H1 (cell line): ENCODE measurements at regions not wholly inside any gene's neighbourhood (a gene's known extent, or its start where the extent isn't known, plus 50 kb on each side); places are given as distances from the start of the nearest gene placed in this dataset.

Source experiments
- BCL11A ChIP-seq, 2 experiments: IDR thresholded peaks; one replicate each; pipeline ENCODE4 v1.6.1; 2011; ENCODE audit warnings: low read depth in 2 of 2, low read length in 2 of 2, mild to moderate bottlenecking in 2 of 2
- CTBP2 ChIP-seq: IDR thresholded peaks from 2 replicates; pipeline ENCODE4 v1.7.0; 2011; ENCODE audit warnings: borderline replicate concordance, mild to moderate bottlenecking, moderate library complexity, mixed read lengths, low read length; ENCODE audit not compliant: insufficient read depth, insufficient read length
- FOSL1 ChIP-seq: IDR thresholded peaks from 2 replicates; pipeline ENCODE4 v1.6.1; 2011; ENCODE audit warnings: mild to moderate bottlenecking, low read depth, low read length, moderate library complexity; ENCODE audit not compliant: insufficient read depth
- GABPA ChIP-seq: IDR thresholded peaks from 2 replicates; pipeline ENCODE4 v1.6.1; 2011; ENCODE audit warnings: mild to moderate bottlenecking, low read length, moderate library complexity, borderline replicate concordance; ENCODE audit not compliant: insufficient read depth
- SAP30 ChIP-seq: fragments of 300-600 bp; sonication (generic); IDR thresholded peaks from 2 replicates; pipeline ENCODE4 v1.7.1; 2012; ENCODE audit warnings: low read length, moderate library complexity, mild to moderate bottlenecking, inconsistent platforms; ENCODE audit not compliant: insufficient read depth, insufficient replicate concordance

DNA sequence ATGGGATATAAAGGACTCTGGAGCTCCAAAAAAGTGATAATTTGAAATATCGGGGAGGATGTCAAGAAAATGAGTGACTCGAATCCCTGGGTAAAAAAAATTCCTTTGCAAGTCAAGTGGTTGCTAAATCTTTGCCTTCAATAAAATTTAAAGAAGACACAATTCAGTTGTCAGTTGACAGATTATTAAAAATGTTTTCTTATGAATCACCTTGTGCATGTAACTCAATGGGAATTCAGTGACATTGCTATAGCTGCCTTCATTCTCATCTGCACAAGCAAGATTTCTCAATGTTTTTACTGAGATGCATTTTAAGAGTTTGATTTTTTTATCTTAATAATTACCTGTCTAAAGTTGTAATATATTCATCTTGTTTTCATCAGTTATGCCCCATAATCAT is 264.0 kb upstream of the IL12A start (continued):
- TF ChIP-seq GABPA = no peak
- TF ChIP-seq SAP30 = no peak
- TF ChIP-seq CTBP2 = no peak
- TF ChIP-seq BCL11A (IDR thresholded peaks at IDR 0.05; ENCODE audit: low read depth in 2 of 2, low read length in 2 of 2) = no peak
- TF ChIP-seq FOSL1 = no peak
